CD4-positive, alpha-beta T cell treated with Interleukin-17A for 4 hours (primary cell): ENCODE measurements at regions not wholly inside any gene's neighbourhood (a gene's known extent, or its start where the extent isn't known, plus 50 kb on each side); places are given as distances from the start of the nearest gene placed in this dataset.
"Not testable (repeated sequence)": the region's sequence is repeated elsewhere in the genome, so short reads cannot be mapped to it uniquely, and the experiment has no call there.

Experiments used
- DNase-seq: peaks from one replicate; pipeline ENCODE4 v3.0.0-alpha.2; 2020; ENCODE audit warnings: mixed read lengths

DNA sequence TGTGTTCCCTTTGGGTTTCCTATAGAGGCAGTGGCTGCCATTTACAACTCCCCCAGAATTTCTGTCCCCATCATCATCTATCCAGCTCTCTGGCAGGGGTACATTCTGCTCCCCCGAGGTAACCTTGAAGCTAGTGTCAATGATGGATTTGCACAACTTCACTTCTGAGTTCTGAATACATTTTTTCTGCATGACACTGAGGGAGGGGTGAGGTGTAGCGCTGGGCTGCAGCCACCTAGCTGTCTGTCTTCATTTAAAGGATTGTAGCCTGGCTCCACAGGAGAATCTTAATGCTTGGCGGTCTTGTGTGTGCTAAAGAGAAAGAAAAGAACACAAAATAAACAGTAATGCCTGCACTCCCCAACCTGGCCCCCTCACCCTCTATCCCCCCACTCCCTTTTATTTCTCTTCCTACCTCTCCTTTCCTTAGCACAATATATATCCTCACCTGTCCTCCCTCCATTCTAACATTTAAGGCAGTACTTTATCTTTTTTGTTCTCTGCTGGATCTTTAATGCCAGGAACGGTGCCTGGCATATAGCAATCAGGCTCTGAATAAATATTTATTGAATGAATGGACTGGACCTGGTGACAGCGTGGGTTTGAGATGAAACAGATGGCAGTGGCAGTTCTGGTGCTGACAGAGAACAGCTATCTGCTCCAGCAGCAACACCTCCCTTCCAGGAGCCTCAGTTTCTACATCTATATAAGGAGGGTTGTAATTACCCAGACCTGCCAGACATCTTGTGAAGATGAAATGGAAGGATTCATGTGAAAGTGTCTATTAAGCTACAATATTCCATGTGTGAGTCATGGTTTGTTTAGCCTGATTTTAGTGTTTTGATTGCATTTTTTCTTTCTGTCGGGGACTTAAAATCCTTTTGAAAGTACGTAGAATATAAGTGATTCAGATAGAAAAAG, 163.5 kb upstream of the CDH11 start:
- DNase-seq: no peak

DNA sequence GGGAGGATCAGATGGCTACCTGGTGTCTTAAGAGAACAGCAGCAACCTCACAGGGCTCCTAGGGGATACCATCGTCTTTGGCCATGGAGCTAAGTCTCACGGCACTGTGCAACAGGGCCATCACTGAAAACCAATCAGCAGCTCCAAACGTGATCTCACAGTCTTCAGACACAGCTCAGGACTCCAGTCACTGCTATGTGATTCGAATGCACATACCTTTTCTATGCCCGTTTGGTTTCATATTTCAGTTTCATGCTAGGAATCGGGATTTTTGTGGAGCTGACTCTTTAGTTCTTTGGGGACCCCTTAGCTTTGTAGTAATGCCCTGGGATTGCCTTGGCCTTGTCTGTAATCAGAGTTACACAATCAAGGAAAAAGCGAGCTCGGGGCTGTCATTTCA, 162.8 kb upstream of the CDH11 start:
- no peak for DNase-seq

DNA sequence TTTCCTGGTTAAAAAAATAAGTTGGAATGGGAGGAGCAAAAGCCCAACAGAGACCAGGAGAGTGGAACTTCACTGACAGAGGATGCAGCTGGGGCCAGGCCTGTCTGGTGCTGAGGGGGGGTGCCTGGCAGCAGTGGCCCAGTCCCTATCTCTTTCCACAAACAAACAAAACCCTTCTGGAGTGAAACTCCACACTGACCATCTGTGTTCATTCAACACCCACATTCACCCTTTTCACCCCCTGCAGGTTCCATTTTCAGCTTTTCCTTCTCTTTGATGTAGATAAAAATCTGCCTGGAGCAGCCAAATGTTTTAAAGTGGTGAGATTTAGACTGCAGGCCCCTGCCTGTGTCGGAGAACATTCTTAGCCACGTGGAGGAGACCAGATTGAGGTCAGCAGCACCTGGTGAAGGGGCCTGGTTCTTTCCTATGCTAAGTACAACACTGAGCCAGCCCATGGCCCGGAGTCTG, 161.4 kb upstream of the CDH11 start:
- DNase-seq: no peak

DNA sequence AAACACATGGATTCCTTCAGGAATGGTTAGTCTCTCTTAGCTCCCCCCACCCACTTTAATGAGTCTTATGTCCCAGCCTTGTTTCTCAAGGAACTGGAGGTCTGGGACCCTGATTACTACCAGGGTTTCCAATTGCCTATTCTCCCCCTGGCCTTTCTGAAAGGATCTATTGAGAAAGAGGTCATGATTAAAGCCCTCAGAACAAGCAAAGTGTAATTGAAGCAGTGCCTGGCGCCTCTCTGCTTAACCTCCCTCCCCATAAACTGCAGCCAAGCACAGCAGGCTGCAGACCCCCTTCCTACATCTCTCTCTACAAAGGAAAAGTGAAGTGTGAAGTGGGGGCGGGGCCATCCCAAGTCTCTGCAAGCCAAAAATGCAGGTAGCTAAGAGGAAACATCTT, 159.7 kb upstream of the CDH11 start:
- no peak for DNase-seq

DNA sequence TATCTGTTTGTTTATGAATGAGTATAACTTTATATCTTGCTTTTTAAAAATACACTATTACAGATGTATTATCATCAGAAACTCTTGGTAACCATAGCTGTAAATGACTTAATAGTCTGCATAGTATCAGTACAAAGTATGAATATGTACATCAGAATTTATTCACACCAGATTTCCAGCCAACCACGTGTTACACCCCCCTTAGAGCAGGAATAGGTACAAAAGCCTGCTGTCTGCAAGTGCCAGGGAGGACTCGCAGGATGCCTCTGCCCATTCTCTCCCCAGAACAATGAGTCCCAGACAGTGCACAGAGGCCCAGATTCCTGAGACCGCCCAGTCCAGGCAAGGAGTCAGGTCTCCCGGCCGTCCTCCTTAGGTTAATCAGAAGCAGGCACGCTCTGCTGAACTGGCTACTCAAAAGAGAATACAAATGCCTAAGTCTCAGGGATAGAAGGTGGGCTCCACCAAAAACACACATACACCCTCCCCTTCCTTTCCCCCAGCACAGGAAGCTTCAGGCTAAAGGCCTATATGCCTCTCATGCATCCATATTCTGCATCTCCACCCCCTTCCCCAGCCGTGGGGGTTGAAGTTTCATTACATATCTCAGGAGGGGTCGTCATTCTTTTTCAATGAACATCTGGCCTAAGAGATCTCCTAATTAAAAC, 159.1 kb upstream of the CDH11 start:
- no peak for DNase-seq

DNA sequence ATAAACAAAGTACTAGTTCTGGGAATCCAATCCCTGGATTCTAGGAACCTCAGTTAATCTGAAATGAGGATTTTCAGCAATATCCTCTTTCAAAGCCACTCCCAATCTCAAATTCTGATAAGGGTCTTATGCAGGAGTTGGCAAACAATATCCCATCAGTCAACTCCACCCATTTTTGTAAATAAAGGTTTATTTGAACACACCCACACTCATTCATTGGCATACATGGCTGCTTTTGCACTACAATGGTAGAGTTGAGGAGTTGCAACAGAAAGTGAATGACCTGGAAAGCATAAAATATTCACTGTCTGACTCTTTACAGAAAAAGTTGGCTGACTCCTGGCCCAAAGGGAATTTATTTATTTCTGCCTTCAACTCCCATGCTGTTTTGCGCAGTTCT, 157.7 kb upstream of the CDH11 start:
- no peak for DNase-seq

DNA sequence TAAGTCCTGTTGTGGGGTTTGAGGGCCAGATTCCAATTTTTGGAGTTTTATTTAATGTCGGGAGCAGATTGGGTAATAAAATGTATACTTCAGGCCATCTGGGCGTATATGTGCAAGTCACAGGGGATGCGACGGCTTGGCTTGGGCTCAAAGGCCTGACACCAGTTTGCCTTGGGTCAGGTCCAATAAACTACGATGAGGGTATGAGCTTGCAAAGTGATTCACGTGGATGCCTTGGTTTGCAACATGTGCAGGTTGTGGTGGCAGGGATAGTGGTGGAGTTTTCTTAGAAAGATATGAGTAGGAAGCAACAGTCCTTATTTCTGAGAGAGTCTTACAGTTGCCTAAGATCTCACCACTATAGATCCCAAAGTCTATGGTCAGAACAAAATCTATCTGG, 157.0 kb upstream of the CDH11 start:
- no peak for DNase-seq

DNA sequence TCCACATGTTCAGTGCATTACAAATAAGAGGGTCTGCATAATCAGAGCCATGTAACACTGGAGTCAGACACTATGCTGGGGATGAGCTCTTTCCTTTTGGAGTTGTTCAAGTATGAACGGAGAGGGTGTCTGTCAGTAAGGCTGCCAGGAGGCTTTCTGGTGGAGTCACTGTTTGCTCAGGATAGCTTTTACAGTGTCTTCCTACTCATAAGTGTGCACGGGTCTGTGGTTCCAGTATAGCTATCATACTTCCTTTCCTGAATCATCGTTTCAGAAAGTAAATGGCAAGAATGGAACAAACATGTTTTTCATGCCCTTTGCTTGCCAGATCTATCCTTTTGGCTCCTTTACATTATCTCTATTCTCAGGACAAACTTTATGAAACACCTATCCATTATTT, 152.7 kb upstream of the CDH11 start:
- DNase-seq: no peak

DNA sequence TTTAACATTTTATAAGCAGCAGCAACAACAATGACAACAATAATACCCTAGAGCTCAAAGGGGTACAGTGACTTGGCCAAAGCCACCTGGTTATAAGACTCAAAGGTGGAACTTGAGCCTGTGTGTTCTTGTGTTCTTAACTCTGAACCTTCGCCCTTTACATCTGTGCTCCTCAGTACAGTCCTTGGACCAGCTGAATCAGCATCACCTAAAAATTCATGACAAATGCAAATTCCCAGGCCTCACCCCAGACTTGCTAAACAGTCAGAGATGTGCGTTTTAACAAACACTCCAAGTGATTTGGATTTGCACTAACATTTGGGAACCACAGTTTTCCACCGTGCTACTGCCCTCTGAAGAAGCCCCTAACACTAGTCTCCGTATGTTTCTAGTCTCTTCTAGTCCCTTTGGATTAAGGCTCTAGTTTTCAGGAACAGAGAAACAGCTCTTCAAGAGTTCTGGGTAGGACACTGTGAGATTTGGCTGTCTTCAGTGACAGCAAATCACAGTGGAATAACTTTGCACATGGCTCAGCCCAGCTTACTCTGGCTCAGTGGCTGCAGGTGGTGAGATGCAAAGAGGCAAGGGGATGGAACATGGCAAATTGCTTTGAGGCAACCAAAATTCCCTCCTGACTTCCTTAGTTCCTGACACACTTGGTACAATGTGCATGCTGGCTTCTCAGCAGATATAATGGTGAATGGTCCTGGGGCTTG, 151.0 kb upstream of the CDH11 start:
- DNase-seq: no peak

DNA sequence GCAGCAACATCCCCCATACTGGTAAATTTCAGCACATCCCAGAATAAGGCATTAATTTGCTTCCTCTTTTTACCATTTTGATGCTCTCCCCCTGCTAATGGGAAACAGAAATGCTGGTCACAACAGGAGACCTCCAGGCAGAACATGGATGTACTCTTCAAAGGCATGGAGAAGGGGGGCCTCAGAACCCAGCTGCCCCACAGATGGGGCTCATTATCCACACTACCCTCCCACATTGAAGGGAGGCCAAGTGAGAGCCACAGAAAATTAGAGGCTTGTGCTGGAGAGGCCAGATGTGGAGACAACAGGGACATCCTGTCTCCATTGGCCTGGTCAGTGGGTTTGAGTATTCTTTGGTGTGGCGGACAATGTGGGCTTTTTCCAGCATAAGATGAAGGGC, 150.1 kb upstream of the CDH11 start:
- DNase-seq: no peak

DNA sequence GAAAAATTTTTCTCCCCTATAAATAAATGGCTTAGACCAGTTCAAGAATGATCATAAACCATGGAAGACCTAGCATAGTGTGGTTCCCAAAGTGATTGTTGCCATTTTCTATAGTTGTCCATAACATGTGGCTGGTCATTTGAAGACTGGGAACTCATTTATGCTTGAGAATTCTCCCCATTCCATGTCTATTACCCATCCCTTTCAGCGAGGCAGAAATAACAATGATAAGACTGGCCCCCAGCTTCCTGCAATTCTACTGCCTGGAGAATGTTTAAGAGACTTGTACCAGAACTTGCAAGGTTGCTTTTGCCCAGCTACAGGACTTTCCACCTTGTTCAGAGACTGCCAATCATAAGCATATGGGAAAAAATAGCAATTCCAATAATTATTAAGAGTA, 146.5 kb upstream of the CDH11 start:
- DNase-seq: no peak

DNA sequence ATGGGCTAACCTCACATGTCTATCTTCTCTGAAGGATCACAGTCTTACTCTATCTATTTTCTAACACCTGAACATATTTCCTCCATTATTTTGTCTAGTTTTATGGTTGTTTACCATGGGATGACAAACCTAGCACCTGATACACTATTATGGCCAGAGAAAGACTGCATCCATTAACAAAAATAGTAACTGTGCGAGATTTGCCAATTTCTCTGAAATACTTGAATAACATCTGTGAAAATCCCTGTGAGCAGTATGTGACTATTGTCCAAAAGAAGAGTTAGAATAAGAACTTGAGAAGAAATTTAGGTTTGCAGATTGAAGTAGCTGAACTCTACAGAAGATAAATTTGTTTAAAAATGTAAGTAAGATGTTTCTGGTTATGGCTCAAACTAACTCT, 142.0 kb upstream of the CDH11 start:
- DNase-seq: no peak

DNA sequence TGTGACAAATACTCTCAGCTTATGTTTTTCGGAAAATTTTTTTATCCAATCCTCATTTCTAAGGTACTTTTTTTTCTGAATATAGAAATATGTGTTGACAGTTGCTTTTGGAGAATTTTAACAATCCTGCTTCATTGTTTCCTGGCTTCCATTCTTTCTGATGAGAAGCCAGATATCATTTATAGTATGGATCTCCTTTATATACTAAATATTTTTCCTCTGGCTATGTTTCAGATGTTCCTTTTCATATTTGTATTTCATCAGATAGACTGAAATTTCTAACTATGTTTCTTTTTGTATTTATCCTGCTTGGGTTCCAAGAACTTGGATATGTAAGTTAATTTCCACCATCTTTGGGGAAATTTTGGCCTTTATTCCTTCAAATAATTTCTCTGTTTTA, 138.9 kb upstream of the CDH11 start:
- DNase-seq: no peak

DNA sequence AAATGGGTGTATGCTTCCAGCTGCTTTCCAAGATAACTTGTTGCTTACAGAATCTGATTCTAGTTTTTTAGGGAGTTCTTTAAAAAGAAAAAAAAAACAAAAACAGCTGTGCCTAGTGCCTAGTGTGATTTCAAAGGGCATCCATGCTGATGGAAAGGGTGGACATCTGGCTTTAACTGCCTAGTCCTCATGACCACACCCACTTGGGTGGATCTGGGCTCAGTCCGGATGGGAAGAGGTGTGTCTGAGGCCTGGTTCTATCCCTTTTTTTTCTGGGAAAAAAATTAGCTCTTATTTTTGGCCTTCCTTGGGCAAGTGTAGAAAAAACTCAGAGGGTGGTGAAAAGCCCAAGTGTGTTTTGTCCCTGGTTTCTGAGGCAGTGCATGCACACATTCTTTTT, 132.3 kb upstream of the CDH11 start:
- no peak for DNase-seq

DNA sequence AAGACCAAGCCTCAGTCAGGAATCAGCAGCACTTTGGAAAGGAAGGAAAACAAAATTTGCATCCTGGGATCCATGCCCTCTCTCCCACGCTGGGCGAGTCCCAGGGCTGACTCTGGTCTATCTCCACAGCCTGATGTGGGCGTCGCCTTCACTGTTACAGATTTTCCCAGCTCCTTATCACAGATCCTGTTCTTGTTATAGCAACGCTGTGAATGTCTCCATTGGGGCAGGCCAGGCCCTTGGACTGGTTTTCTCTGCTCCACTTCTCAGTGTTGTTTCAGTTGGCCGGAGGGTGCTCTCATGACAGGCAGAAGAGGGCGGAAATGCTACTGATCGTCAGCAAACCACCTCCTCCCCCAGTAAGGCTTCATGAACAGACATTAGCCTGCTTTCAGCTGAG, 127.9 kb upstream of the CDH11 start:
- DNase-seq: no peak

DNA sequence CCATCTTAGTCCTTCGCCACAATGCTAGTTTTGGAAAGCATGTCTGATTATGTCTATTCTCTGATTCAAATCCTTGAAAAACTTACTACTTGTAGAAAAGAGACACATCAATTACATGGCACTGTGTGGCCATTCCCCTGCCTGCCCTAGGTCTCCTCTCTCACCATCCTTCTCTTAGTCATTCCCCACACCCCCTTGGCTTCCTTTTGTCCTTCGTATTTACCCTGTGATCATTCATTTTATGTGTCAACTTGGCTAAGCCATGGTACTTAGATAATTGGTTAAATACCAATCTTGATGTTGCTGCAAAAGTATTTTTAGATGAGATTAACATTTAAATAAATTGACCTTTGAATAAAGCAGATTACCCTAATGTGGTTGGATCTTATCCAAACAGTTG, 122.9 kb upstream of the CDH11 start:
- no peak for DNase-seq

DNA sequence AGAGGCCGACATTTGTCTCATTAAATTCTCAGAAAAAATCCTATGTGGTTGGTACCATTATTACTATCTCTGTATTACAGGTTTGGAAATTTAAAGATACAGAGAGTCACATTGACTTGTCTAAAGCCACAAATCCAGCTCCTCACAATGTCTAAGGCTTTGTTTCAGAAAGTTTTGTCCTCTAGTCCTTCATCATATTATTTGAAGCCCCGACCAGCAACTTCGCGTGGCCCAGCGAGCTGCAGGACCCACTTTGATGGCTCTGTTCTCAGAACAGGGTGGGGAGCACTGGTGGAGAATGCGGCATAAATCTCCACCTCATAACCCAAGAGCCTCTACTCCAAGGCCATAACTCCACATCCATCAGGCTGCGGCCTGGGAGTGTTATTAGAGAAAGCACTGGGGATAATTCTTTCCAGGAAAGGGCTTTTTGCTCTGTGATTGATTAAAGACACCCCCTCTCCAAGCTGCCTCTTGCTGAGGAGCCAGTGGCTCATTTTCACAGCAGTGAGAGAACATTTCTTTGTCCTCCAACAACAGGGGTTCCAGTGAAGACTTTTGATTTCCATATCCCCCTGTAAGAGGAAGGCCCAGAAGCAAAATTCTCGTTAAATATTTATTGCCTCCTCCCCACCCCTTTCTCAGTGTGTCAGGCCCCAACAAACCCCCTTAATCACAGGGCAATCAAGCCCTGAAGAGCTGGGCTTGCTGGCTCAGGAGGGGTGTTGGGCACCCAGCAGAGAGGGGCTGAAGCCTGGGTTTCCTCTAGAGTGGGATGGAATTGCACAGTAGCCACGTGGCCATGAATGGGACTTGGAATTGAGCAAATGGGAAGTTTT, 113.7 kb upstream of the CDH11 start:
- DNase-seq: no peak

DNA sequence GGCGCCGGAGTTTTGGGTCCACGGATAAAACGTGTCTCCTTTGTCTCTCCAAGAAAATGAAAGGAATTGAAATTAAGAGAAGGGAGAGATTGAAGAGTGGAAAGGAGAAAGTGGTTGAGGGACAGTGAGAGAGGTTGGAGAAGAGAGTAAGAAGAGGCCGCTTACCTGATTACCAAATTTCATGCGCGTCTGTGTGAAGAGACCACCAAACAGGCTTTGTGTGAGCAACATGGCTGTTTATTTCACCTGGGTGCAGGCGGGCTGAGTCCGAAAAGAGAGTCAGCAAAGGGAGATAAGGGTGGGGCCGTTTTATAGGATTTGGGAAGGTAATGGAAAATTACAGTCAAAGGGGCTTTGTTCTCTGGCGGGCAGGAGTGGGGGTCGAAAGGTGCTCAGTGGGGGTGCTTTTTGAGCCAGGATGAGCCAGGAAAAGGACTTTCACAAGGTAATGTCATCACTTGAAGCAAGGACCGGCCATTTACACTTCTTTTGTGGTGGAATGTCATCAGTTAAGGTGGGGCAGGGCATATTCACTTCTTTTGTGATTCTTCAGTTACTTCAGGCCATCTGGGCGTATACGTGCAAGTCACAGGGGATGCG, 113.0 kb upstream of the CDH11 start:
- not testable (repeated sequence) for DNase-seq

DNA sequence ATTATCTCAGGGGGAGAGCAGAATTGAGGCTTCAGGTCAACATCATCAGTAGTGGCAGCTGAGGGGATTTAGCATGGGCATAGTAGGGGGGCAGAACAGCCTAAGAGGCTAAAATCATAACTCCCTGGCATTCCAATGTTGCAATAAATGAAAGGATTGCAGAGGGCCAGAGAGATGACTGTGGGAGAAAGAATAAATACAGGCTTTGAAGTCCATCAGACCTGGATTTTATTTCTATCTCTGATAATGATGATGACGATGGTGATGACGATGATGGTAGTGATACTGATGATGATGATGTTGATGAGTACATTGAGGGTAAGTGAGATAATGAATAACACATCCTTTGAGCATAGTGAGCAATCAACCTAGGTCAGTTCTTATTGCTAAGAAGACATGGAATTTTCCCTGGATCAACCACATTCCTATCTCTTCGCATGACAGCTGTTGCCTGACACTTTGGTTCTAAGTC, 107.4 kb upstream of the CDH11 start:
- DNase-seq: no peak

DNA sequence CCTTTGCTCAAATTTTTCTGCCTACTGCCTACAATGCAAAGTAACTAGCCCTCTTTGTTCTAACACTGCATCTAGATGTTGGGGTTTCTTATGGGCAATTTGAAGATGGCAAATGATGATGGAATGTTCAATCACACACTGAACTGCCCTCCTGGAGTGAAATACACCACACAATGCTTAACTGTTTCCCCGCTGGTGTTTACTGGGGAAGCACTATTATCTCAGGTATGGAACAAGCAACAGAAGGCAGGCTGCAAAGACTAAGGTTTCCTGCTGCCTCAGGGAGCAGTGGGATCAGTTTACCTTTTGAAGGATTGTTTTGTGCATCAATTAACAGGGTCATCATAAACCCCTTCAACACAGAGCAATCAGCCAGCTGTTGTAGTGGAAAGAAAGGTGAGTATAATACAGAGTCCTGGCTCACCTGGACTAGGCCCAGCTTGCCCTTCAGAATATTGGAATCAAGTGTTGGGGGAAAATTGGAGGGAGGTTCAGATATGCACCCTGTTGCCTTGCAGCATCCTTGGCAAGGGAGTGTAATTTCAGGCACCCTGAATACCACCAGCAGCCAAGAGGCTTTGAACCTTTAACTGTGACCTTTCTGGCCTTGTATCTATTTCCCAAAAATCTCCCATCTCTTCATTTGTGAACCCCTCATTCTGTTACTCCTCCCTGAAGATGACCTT, 105.4 kb upstream of the CDH11 start:
- no peak for DNase-seq

DNA sequence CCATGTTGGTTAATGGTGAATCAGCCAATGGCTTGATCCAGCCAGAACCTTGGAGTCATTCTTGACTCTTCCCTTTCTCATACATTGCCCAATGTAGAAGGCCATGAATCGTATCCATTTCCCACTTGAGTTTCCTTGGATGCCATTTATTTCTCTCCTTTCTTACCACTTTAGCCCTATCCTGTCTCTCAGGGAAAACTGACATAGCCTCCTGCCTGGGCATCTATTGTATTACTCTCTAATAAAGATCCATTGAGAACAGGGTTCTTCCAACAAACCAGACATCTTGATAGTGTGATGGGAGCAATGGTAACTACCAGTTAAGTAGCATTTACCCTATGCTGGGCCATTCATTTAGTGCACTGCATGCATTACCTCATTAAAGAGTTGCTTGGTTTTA, 104.2 kb upstream of the CDH11 start:
- no peak for DNase-seq

DNA sequence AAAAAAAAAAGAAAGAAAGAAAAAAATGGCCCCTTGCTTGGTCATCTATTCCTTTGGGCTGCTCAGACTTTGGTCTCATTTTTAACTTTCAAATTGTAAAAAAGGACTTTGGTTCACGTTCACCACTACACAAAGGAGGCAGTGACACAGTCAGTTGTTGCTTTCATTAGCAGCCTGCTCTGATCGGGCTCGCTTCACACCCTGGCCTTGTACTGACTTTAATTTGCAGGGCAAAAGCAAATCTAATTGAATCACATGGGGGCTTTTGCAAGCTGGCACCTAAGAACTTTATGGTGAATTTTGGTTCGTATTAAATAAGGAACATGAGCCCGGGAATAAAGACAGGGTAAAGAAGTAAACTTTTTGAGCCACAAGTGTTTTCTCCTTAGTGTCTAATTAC, 103.6 kb upstream of the CDH11 start:
- no peak for DNase-seq
